ENCODE measurements at regions not wholly inside any gene's neighbourhood (a gene's known extent, or its start where the extent isn't known, plus 50 kb on each side); places are given as distances from the start of the nearest gene placed in this dataset.

DNA sequence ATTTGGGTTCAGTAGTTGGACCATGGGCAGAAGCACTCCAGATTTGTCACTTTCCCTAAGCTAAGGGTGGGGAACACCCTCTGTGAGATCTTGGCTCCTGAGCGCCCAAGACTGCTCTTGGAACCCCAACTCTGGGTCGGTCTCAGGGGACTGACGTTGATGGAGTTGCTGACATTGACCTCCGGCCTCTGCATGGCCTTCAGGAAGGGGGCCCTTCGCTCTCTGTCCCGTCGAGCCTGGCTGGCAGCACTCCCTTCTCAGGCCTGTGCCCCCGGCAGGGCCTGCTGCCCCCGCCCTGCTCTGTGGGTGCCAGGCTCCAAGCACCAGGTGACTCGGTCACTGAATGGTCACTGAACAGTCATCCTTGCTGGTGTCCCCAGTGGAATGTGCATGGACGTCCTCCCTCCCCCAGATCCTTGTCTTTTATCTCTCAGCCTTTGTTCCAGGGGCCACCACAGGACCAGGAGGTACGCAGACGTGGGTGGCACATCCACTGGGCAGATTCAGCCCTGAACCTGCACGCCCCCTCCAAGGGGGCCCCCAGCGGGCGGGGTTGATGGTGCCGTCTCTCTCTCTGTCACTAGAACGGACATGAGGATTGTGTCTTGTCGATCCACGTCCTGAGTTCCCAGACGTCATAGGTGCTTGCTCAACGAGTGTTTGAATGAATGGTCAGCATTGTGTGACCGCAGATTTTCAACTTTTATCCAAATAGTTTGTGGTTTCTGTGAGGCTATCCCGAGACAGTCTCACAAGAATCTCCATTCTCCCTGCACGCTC lies 314.5 kb downstream of the SEC14L1 start:
- DNase-seq (ENCODE audit: low read depth) = no peak

DNA sequence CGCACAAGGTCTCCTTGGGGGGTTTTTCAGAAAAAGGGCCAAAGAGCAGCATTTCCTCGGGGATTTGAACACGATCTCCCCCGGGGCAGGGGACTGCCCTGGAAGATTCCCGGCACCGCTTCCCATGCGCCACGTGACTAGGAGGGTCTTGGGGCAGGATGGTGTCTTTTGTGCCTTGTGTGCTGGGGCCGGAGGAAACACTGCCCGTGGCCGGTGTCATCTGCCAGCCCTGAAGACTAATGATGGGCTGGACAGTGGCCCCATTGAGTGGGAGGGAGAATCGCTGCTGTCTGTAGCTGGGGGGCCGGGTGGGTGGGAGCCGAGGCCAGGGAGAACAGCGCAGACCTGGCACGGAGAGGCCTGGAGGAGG lies 315.1 kb downstream of the SEC14L1 start:
- DNase-seq (ENCODE audit: low read depth) = no peak

DNA sequence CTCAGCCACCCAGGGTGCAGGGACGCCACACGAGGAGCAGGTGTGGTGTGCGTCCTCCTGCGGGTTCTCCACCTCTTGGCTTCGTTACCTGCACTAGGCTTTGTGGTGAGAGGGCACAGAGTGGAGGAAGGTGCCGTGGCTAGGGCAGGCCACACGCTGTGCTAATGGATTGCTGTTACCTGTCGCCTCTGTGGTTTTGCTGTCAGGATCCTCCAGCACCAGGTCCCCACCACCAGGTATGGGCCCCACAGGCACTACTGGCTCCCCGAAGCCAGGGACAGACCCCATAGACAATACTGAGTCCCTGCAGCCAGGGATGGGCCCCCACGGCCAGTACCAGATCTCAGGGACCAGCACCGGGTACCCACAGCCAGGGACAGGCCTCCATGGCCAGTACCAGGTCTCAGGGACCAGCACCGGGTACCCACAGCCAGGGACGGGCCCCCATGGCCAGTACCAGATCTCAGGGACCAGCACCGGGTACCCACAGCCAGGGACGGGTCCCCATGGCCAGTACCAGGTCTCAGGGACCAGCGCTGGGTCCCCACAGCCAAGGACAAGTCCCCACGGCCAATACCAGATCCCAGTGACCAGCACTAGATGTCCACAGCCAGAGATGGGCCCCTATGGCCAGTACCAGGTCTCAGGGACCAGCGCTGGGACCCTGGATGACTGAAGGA lies 315.6 kb downstream of the SEC14L1 start:
- DNase-seq (ENCODE audit: low read depth) = no peak

DNA sequence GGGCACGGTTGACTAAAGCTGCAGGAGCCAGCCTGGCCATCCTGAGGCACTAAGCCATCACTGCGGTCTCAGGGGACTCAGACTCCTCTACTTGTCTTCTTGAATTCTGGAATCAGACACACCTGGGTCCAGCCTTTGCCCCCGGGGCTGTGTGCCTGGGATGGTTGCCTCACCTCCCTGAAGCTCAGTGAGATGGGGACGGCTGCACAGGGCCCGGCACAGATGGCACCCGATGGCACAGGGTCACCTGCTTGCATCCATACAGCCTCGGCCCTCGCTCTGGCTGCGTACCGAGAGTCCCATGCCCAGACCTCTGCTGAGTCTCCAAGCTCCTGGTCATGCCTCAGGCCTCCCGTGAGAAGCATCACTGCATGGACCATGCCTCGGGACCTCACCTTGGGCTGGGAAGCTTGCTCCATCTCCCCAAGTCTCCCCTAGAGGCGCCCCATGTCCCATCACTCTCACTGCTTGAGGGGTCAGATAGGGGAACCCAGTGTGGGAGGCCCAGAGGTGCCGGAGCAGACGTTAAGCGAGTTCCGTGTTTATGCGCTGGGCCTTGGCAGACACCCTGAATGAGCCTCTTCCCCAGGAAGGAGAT lies 316.3 kb downstream of the SEC14L1 start:
- no peak for DNase-seq (ENCODE audit: low read depth)

DNA sequence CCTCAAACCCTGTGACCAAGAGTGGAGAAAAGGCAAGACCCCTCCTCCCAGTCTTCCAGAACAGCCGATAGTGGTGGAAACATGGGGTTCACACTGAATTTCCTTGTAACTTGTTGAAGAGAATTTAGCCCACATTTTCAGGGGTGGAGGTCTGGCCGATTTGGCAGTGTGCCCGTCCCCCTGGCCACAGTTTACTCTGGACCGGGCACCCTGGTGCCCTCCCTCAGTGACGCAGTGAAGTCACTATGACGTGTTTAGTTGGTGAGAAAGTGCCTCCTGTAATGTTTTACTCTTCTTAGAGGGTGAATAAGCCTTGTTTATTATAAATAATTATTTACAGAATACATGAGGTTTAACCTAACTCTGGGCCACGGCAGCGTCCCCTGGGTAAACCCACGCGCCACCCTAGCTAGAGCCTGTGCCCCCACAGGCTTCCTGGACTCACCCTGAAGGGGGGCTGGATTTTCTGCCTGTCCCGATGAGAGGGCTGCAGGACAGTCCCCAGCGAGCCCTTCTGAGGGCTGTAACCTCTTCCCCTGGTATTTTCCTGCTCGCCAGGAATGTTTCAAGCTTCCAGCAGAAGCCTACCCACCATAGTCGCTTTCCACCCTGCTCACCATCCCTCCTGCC lies 316.9 kb downstream of the SEC14L1 start:
- no peak for DNase-seq (ENCODE audit: low read depth)

DNA sequence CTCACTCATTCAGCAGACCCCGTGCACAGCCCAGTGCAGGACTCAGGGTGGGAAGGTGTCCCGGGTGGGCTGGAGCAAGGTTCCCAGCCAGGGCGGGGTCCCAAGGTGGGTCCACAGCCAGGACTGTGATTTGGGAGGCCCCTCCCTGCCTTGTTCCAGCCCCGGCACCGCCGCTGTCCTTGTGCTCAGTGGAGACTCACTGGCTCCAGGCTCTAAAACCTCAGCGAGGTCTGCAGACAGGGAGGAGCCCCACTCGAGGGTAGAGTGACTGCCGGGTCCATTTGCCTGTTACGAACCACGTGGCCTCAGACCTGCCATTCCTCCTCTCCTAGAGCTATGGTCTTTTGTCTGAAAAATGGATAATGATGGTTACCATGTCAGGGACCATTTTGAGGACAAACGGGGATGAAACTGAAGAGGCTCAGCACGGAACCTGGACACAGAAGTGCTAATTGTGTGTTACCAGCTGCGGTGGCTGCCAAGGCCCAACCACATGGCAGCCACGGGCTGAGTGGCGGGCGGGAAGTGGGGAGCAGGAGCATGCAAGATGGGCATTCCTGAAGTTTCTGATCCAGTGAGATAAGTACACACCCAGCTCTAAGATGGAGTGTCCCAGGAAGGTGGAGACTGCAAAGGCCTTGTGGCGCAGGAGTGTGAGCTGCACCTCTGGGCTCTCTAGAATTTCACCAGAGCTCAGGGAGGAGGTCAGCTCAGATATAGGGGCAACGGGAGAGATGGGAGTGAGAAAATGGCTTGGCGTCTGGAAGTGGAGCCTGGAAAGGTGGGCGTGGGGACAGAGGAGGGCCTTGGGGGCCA lies 317.6 kb downstream of the SEC14L1 start:
- DNase-seq (ENCODE audit: low read depth) = no peak

DNA sequence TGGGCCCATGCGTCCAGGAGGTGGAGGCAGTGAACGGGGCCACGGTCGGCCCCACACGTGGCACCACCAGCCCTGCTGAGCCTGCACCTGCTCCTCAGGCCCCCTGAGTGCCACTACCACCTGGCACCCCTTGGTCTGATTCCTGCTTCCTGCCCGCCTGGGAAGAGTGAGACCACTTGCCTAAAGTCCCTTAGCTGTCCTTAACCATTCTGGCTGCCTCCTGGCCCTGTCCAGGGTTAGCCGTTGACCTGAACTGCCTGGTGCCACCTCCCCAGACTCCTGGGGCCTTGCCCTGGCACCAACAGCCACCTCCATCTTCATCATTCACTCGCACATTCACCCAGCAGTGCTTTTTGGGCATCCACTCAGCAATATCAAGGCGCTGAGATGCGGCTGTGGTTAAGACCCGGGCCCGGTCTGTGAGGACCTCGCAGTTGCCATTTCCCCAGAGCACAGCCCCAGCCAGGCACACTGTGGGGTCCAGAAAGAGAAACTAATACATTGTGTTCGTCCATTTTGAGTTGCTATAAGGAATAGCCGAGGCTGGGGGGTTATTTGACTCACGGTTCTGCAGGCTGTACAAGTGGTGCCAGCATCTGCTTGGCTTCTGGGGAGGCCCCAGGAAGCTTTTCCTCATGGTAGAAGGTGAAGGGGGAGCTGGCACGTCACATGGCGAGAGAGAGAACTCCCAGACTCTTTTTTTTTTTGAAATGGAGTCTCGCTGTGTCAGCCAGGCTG lies 318.4 kb downstream of the SEC14L1 start:
- DNase-seq (ENCODE audit: low read depth) = no peak

DNA sequence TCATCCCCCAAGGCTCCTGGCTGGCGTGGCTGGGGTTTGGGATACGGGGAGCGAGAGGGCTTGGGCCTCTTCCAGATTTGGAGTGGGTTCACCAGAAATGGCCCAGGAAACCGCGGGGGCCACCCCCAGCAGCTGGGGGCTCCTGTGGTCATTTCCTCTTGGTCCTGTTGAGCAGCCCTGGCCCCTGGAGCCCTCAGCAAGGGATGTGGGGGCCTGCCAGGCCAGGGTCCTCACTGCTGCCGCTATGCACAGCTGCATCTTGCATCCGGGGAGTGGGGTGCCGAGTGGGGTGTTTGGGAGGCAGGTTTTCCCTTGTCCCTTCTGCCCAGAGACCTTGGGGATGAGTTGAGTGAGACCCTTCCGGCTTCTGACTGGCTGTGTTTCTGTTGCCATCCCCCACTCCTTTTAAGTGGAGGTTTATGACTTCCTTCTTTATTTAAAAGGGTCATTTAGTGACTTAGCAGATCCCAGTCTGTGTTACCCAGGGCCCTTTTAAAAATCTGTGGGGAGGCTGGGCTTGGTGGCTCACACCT lies 319.8 kb downstream of the SEC14L1 start:
- no peak for DNase-seq (ENCODE audit: low read depth)

DNA sequence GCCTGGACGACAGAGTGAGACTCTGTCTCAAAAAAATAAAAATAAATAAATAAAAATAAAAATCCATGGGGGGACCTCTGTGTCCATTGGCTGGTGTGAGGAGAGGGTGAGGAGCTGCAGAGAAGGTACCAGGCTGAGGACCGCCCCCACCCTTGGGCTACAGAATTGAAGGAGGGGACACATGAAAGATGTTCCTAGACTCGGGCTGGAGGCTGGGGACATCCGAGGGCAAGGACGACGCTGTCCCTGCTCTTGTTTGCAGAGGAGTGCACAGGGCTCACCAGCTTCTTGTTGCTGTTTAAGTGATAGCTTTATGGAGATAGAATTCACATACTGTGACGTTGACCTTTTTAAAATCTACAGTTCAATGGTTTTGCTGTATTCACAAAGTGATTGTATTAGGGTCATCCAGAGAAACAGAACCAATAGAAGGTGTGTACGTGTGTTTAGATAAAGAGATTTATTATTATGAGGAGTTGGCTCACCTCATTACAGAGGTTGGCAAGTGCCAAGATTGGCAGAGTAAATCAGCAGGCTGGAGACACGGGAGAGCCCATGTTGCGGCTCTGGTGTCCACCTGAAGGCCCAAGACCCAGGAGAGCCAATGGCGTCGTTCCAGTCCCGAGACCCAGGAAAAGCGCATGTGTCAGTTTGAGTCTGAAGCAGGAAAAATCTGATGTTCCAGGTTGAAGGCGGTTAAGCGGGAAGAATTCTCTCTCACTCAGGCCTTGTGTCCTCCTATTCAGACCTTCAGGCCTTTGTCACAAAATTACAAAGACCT lies 320.7 kb downstream of the SEC14L1 start:
- no peak for DNase-seq (ENCODE audit: low read depth)

DNA sequence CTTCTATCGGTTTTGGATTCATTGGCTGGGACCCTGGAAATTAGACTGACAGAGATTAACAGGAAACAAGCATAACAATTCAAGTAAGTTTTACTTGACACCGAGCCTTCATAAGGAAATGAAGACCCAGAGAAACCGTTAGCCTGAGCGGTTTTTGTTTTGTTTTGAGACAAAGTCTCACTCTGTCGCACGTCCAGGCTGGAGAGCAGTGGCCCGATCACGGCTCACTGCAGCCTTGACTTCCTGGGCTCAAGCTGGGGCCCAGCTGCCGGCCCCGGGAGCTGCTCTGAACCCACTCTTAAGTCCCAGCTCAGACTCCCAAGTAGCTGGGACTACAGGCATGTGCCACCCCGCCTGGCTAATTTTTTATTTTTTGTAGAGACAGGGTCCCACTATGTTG lies 321.3 kb downstream of the SEC14L1 start:
- no peak for DNase-seq (ENCODE audit: low read depth)

DNA sequence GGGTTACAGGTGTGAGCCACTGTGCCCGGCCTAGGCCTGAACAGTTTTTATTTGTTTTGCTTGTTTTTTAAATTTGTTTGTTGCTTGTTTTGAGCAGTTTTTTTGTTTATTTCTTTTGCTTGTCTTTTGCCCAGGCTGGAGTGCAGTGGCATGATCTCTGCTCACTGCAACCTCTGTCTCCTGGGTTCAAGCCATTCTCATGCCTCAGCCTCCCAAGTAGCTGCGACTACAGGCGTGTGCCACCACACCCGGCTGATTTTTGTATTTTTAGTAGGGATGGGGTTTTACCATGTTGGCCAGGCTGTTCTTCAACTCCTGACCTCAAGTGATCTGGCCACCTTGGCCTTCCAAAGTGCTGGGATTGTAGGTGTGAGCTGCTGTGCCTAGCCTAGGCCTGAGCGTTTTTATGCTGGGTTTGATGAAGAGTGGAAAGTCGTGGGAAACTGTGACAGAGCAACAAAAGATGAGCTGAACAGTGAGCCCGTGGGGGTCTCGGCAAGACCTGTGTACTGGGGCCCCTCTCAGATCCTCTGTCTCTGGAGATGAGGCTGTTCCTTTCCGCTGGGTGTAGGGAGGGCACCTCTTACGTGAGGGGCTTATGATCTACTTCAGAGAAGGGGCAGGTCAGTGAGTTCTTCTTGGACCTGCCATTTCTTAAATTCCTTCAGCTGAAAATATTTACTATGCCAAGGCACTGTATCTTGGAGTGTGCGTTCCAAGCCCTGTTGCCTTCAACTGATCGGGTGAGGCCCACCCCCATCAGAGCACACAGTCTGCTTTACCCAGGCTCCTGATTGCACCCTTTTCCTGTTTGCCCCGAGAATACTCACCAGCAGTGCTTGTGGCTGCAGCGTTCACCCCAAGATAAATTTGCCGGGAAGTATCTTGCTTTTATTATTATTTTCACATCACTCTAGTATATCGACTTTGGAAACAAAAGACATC lies 322.1 kb downstream of the SEC14L1 start:
- no peak for DNase-seq (ENCODE audit: low read depth)

DNA sequence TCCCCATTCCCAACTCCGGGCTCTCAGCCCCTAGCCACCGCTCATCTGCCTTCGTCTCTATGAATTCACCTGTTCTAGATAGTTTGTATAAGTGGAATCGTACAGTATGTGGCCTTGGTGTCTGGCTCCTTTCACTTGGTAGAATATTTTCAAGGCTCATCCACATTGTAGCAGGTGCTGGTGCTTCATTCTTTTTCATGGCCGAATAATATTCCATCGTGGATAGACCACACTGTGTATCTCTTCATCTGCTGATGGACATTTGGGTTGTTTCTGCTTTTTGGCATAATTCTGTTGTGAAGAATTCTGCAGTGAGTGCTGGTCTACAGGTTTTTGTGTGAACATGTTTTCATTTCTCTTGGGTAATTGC lies 324.2 kb downstream of the SEC14L1 start:
- DNase-seq (ENCODE audit: low read depth) = no peak

DNA sequence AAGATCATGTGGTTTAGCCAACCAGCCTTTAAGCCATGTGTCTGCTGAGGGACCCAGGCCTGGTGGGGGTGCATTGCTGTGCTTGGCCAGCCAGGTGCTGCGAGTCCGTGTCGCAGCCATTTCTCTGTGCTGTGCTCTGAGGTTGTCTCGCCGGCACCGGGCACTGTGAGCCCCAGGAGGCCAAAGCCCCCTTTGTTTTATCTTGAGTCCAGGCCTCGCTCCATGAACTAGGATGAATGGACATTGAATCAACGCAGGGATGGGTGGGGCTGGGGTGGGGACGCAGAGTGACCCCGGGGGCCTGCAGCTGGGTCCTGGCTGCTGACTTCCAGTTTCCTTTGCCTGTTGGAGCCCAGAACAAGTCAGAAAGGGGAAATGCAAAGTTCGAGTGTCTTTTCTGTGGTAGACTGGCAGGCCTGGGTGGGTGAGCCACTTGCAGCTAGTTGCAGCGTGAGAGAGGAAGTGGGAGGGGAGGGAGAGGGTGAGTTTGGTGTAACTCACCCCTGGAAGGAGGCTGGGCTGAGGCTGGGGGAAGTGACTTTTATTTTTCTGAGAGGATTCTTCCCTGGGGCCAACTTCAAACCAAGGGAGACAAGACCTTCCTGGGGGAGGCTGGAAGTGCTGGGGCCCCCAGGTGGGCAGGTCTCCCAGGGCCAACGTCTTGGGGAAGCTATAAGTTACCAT lies 324.7 kb downstream of the SEC14L1 start:
- peak; percentile 85 for DNase-seq (ENCODE audit: low read depth)

DNA sequence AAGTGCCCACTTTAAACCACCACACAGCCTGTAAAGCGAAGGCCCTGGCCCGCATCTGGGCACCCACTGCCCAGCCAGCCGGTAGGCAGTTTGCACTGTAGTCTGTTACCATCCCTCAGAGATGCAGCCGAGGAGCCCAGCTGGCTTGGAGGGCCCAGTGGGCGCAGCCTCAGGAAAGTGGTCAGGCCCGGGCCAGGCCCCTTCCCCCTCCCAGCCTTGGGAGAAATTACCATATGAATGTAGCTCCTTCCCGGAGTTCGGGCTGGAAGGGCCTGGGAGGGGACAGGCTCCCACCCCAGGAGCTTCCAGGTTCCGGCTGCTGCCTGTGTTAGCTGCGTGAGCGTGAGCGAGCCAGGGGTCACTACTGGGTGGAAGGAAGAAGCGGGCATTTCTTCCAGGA lies 325.4 kb downstream of the SEC14L1 start:
- no peak for DNase-seq (ENCODE audit: low read depth)

DNA sequence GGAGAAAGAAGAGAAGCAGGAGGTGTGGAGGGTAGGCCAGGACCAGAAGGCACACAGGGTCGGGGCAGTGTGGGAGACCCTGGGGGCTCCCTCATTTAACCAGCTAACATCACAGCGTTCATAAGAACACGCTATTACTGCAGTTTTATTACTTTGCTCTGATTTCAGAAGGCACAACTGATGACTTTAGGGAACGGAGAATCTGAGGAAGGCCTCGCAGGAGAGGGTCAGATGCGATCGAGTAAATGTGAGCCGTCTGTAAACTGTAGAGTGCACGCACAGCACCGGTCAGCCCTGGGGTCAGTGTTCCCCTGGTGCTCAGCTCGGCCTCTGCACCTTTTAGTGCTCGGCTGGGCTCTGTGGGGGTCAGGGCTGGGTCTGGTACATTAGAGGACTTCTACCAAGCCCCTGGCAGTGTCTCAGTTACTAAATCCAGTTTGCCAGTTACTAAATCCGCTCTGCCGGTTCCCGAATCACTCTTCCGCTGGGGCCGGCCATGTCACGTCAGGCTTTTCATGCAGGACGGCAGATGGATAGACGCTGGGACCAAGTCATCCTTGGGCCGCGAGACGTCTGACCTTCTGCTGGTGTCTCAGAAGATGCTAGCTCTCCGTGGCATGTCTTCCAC lies 325.9 kb downstream of the SEC14L1 start:
- DNase-seq (ENCODE audit: low read depth) = no peak

DNA sequence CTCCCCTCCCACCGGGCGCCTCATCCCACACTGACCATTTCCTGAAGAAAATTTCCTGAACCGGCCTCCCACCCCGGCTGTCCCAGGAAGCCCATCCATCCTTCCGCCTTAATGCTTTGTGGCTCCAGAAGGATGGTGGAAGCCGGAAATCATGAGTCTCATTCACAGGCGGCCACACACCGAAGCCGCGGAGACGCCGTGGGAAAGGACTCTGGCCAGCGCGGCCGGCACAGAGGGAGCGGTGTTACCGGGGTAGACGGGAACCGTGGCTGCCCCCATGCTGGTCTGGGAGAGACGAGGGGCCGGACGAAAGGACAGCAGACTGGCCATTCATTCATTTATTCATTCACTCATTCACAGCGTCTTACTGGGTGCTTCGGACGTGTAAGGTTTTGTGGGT lies 326.8 kb downstream of the SEC14L1 start:
- DNase-seq (ENCODE audit: low read depth) = no peak

DNA sequence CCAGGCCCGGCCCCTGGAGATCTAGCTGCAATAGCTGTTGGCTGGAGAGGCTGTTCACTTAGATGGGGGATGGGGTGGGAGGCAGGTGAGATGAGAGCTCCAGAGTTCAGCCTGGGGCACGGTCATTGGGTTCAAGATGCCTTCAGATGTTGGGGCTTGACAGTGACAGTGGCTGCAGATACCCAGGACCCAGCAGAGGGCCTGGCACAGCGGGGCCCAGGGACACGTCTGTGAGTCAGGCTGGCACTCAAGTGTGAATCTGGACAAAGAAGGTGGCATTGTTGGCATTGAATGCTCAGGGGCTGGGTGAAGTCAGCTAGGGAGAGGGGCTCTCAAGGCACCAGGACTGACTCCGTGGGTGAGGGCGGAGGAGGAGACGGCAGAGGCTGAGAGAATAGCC lies 328.1 kb downstream of the SEC14L1 start:
- no peak for DNase-seq (ENCODE audit: low read depth)

DNA sequence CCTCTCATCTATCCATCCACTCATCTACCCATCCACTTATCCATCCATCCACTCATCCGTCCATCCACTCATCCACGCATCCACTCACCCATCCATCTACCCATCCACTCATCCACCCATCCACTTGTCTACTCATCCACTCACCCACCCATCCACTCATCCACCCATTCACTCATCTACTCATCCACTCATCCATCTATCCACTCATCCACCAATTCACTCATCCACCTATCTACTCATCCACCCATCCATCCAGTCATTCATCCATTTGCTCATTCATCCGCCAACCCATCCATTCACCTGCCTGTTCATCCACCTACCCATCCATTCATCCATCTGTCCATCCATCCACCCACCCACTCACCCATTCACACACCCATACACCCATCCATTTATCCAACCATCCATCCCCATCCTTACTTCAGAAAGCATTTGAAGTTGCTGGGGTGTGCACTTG lies 329.6 kb downstream of the SEC14L1 start:
- DNase-seq (ENCODE audit: low read depth) = no peak

Data from Daoy (cell line).